Suprapubic skin (tissue), 4 donors: ENCODE measurements at regions not wholly inside any gene's neighbourhood (a gene's known extent, or its start where the extent isn't known, plus 50 kb on each side); places are given as distances from the start of the nearest gene placed in this dataset.

Experiments used
- EP300 ChIP-seq: sonication (generic); formaldehyde crosslinking; IDR thresholded peaks from one replicate; pipeline ENCODE4 v1.6.1; 2017; ENCODE audit warnings: antibody characterized with exemption
- POLR2A ChIP-seq, 2 donors: fragments of 450-650 bp; IDR thresholded peaks; one replicate each; pipeline ENCODE4 v1.6.1; 2017; ENCODE audit warnings: antibody characterized with exemption in 2 of 2, mild to moderate bottlenecking in 2 of 2, moderate library complexity in 2 of 2
- POLR2AphosphoS5 ChIP-seq, 3 donors: sonication (generic); formaldehyde crosslinking; IDR thresholded peaks; one replicate each; pipeline ENCODE4 v1.6.1; 2017; ENCODE audit warnings: antibody characterized with exemption in 3 of 3
- TF ChIP-seq, protein P1 (sequence below), 2 donors: fragments of 200-600 bp in 1 of 2; fragments of 450-650 bp in 1 of 2; sonication (generic) in 1 of 2; IDR thresholded peaks; one replicate each; pipeline ENCODE4 v1.5.1; 2016 to 2019; ENCODE audit warnings: antibody characterized with exemption in 2 of 2, mild to moderate bottlenecking in 1 of 2, moderate library complexity in 1 of 2

DNA sequence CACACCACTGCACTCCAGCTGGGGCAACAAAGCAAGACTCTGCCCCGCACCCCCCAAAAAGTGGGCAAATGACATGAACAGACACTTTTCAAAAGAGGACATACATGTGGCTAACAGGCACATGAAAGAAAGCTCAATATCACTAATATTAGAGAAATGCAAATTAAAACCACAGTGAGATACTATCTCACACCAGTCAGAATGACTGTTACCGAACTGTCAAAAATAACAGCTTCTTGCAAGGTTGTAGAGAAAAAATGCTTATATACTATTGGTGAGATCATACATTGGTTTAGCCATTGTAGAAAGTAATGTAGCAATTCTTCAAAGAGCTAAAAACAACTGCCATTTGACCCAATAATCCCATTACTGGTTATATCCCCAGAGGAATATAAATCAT is 99.5 kb upstream of the SPATA13 start:
- TF ChIP-seq POLR2A (IDR thresholded peaks at IDR 0.05), result no peak
- TF ChIP-seq POLR2AphosphoS5 (IDR thresholded peaks at IDR 0.05), result no peak
- TF ChIP-seq, protein P1, sequence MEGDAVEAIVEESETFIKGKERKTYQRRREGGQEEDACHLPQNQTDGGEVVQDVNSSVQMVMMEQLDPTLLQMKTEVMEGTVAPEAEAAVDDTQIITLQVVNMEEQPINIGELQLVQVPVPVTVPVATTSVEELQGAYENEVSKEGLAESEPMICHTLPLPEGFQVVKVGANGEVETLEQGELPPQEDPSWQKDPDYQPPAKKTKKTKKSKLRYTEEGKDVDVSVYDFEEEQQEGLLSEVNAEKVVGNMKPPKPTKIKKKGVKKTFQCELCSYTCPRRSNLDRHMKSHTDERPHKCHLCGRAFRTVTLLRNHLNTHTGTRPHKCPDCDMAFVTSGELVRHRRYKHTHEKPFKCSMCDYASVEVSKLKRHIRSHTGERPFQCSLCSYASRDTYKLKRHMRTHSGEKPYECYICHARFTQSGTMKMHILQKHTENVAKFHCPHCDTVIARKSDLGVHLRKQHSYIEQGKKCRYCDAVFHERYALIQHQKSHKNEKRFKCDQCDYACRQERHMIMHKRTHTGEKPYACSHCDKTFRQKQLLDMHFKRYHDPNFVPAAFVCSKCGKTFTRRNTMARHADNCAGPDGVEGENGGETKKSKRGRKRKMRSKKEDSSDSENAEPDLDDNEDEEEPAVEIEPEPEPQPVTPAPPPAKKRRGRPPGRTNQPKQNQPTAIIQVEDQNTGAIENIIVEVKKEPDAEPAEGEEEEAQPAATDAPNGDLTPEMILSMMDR (IDR thresholded peaks at IDR 0.05), result no peak
- TF ChIP-seq EP300, result no peak
